Activated naive CD4-positive, alpha-beta T cell (primary cell): ENCODE measurements at regions not wholly inside any gene's neighbourhood (a gene's known extent, or its start where the extent isn't known, plus 50 kb on each side); places are given as distances from the start of the nearest gene placed in this dataset.
"Not testable (repeated sequence)": the region's sequence is repeated elsewhere in the genome, so short reads cannot be mapped to it uniquely, and the experiment has no call there.

Experiments
- DNase-seq, 4 experiments: peaks; one replicate each; lab custom pipeline; 2025; lab: John Stamatoyannopoulos, UW

DNA sequence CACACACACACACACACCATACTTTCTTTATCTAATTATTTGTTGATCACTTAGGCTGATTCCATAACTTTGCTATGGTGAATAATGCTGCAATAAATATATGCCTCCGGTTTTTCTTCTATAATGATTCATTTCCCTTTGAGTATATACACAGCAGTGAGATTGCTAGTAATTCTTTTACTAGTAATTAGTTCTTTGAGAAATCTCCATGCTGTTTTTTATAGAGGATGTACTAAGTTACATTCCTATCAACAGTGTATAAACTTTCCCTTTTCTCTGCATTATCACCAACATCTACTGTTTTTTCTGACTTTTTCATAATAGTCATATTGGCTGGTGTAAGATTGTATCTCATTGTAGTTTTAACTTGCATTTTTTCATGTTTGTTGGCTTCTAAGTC, 1405.1 kb downstream of the PCDH9 start:
- no peak for DNase-seq

DNA sequence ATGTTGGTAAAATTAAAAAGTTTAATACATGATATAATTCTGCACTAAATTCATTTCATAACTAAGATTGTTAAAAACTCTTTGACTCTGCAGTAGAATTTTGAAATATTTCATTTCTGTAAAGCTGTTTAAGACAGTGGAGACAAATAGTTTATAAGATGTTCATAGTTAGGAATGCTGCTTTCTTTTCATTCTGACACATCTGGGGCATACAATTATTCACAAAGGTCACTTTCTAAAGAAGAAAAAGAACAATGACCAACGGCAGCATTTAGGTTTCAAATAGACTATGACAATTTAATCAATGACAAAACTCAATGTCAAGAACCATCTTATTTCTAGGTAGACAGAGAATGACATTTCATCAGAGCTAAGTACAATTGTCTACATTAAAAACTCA, 1422.1 kb downstream of the PCDH9 start:
- no peak for DNase-seq

DNA sequence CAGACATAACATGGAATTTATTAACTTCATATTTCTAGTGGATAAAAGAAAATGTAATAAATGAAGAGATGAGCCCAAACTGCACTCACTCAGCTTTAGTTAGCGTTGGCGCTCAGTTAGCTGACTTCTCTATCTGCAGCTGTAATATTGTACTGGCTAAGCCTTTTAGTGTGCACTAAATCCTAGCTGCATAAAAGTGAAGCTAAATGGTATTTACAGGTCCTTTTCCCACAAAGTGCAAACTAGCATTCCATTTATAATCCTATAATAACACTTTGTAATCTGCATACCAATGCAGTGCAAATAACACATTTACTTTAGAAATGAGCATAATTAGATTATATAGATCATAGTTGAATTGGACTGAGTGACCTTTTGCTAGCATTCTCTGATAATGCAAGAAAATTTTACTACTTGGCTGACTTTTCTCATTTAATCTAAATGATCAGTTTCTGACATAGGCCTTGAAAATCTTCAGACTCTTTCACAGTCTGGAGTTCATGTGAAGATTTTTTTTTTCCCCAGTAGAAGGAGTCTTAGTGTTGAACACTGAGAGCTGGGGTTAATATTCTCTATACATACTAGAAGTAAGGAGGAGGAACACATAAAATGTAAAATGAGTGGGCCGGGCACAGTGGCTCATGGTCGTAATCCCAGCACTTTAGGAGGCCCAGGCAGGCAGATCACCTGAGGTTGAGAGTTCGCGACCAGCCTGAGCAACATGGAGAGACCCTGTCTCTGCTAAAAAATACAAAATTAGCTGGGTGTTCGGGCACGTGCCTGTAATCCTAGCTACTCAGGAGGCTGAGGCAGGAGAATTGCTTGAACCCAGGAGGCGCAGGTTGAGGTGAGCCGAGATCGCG, 1426.4 kb downstream of the PCDH9 start:
- DNase-seq: no peak

DNA sequence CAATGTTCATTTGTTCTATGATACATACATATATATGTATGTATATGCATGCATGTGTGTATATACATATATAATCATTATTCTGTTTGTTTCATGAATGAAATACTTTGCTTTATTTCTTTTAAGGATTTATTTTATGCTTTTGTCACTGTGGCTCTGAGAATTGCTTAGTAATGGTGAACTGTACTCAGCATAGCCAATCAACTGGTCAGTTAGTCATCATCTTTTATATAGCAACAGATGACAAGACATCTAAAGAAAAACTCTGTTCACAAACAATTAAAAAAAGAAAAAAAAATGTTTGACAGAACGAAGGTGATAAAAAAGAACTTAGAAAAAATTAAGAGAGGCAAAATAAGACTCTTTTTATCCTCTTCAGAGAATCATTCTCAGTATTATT, 1440.3 kb downstream of the PCDH9 start:
- no peak for DNase-seq

DNA sequence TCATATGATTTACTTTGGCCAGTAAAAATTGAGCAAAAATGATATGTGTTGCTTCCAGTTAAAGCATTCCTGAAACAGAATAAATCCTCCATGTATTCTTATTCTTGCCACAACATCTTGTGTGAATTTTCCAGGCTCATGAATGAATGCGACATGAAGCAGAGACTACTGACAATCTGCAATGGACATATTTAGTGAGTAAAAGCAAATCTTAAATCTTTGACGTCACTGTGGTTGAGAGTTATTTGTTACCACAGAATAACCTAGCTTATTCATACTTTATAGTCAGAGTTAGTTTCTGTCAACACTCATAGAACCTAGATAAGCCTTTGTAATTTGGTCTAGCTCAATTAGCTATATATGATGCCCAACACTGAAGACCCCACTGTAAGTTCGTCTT, 1443.1 kb downstream of the PCDH9 start:
- no peak for DNase-seq

DNA sequence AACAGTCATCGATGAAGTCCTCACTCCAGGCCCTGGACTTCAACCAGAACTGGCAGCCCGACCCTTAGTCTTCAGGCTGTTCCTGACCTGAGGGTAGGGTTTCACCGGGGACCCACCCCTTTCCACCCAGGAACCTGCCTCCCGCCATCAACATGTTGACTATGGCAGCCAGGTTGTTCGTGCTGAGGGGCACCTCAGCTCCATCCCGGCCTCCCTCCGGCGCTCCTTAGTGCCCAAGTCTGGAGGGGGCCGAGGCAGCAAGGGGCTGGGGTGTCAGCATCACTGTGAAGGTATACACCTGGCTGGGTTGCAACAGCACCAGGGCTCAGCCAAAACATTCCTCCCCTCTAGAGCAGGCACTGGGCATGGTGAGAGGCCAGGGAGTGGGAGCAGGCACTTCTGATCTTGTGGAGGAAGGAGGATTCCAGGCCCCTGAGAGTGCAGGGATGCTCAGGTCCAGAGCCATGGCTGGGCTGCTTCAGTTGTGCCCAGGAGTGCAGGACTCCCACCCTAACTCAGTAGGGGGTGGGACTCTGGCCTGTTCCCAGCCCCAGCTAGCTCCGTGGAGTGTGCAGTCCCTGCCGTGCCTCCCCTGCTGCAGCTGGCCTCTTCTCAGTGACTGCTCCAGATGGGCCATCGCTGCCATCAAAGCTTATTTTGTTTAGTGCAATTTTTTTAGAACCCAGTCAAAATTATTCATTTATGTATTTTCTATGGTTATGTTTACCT, 1445.9 kb downstream of the PCDH9 start:
- DNase-seq: no peak

DNA sequence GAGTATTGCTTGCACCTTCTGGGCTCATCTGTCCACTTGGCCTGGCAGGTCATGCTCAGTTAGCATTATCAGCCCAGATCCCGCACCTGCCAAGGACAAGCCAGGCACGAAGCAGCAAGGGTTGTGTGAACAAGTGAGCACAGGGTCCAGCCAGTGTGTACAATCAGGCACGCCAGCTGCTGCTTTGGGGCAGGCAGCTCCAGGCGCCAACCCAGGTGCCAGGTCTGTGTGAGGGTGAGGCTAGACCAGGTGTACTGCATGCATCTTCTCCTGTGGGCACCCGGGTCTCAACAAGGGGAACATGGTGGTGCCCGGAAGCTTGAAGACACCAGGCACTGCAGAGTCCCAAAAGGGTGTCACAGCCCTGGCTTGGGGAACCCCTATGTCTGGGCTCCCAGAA, 1446.8 kb downstream of the PCDH9 start:
- DNase-seq: no peak

DNA sequence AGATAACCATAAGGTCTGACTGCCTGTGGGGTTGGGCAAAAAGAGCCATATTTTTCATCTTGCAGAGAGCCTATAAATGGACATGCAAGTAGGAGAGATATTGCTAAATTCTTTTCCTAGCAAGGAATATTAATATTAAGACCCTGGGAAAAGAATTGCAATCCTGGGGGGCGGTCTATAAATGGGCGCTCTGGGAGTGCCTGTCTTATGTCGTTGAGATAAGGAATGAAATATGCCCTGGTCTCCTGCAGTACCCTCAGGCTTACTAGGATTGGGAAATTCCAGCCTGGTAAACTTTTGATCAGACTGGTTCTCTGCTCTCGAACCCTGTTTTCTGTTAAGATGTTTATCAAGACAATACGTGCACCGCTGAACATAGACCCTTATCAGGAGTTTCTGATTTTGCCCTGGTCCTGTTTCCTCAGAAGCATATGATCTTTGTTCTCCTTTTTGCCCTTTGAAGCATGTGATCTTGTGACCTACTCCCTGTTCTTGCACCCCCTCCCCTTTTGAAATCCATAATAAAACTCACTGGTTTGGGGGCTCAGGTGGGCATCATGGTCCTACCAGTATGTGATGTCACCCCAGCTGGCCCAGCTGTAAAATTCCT, 1458.3 kb downstream of the PCDH9 start:
- not testable (repeated sequence) for DNase-seq

DNA sequence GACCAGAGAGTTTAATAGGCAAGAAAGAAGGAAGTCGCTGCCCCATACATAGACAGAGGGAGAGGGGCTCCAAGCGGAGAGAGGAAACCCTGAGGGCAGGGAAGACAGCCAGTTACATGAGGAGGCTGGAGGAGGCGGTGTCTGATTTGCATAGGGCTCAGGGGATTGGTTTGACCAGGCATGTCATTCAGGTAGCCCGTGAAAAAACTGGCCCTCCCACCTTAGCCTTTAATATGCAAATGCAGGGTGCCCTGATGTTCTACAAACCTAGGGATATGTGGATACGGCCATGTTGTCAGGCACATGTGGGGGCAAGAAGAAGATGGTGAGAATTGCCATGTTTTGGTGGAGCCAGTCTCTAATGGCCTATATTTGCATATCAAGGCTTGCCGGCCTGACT, 1461.6 kb downstream of the PCDH9 start:
- no peak for DNase-seq

DNA sequence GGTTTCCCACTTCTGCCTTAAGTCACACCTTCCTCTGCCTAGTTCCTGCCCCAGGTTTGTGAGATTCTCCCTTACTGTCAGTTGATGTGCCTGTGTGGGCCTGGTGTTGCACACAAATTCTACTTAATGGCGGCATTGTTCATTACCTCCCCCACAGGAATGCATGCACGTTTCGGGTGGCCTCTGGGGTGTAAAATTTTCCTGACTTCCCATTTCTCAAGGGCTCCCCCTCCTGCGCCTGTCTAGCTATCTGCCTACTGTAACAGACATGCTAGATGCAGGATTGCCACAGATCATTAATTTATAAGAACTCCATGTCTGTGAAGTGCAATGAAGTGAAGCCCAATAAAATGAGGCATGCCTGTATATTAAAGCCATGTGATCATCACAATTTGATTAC, 1466.3 kb downstream of the PCDH9 start:
- DNase-seq: no peak

DNA sequence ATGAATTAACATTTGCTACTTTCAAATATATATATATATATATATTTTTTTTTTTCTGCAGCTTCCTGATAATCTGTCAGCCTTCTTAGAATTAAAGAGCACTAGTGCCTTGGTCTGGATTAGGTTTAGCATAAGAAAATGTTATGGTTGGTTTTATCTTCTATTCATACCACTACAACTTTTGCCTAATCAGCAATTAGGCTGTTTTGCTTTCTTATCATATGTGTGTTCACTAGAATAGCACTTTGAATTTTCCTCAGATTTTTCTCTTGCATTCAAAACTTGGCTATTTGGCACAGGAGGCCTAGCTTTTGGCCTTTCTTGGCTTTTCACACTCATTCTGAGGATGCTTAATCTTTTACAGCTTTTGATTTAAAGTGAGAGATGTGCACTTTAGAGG, 1468.1 kb downstream of the PCDH9 start:
- no peak for DNase-seq

DNA sequence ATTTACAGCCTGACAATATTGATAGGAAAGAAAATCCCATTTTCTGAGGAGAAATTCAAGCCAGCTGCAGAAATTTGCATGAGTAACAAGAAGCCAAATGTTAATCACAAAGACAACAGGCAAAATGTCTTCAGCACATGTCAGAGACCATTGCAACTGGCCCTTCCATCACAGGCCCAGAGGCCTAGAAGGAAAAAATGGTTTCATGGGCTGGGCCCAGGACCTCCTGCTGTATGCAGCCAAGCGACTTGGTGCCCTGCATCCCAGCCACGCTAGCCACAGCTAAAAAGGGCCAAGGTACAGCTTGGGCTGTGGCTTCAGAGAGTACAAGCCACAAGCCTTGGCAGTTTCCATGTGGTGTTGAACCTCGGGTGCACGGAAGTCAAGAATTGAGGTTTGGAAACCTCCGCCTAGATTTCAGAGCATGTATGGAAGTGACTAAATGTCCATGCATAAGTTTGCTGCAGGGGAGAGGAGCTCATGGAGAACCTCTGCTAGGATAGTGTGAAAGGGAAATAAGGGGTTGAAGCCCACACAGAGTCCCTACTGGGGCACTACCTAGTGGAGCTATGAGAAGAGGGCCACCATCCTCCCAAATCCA, 1474.0 kb downstream of the PCDH9 start:
- DNase-seq: no peak

DNA sequence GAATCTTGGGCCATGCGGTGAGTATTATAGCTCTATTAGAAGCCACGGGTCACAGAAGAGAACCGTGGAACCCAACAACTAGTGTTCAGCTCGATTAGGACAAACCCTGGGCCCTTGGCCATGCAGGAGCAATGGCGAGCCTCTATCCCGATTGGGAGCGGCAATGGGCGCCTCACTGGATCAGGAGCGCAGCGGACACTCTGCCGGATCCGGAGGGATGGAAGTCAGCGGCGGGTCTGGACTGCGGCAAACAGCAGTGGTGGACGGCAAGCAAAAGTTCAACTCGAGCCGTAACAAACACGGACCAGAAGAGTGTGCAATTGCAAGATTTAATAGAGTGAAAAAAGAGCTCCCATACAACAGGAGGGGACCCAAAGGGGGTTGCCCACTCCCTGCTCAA, 1481.9 kb downstream of the PCDH9 start:
- DNase-seq: no peak

DNA sequence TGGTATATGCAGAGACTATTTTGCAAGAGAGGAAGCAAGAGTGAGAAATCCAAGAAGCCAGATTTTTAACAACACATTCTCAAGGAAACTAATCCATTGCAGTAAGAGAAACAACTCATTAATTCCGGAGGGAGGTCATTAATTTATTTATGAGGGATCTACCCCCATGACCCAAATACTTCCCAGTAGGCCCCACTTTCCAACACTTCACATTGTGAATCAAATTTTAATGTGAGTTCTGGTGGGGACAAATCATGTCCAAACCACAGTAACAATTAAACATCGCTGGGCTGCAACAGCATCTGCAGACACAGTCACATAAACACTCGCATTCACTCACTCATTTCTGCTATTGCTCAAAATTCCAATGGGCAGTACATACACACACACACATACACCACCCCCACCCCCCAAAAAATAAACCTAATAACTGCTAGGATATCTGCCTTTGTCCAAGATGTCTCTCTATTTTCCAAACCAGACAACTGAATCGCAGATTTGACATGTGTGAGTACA, 1483.7 kb downstream of the PCDH9 start:
- DNase-seq: no peak

DNA sequence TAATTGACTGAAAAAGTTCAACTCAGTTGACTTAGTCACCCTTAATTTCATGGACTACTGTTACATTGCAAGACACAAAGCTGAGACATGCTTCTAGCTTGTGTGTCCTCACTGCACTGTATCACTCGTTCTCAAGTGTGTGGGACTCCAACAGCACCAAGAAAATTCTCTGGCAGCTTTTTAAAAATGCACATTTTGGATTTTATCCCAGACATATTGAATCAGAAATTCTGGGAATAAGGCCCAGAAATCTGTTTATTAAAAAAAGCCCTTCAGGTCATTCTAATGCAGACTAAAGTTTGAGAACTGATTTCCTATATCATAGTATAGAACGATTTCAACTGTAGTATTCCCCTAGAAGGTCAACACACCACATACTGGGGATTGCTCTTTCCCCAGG, 1485.3 kb downstream of the PCDH9 start:
- no peak for DNase-seq

DNA sequence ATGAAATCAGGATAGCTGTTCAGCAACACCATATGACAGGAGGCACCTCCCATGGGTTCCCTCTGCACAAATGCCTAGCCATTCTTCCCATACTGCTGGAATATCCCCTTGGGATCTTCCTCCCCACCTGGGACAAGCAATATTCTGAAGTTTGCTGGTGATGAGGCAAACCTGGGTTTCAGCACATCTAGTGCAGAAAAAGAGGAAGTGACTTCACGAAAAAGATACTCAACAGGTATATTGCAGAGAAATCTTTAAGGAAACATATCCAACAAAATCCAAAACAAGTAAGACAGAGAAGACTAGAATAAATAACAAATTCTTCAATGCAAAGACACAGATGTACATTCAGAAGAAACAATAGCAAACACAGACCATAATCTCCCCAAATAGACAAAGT, 1497.0 kb downstream of the PCDH9 start:
- DNase-seq: no peak

DNA sequence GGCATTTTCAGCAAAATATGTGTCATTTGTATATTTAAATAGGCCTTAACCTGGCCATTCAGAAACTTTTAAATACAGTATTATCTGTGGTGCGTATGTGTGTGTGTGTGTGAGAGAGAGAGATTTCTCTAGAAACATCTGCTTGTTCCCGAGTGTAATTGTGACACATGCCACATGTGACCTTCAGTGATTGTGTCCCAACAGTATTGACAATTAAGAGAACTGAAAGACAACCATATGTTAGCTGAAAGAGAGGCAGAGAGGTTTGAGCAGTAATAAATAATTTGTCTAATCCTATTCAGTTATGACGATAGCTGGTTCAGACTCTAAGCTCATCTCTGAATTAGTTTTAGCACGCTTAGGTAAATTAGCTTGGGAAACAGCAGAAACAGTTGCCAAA, 1503.1 kb downstream of the PCDH9 start:
- DNase-seq: no peak

DNA sequence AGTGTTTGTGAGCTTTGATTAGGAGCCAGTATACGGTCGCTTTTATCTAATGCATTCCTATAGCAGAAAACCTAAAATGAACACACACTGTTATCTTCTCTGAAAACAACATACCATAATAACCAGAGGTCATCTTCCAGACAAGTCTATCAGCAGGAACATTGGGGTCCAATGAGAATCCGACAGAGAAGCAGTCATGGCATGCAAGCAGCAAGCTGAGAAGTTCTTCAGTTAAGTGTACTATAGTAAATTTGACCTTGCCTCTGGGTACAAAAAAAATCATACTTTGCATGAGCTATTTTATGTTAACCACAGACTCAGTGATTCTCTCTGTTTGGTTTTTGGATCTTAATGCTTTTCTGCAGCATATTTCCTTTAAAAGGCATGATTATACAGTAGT, 1505.1 kb downstream of the PCDH9 start:
- no peak for DNase-seq

DNA sequence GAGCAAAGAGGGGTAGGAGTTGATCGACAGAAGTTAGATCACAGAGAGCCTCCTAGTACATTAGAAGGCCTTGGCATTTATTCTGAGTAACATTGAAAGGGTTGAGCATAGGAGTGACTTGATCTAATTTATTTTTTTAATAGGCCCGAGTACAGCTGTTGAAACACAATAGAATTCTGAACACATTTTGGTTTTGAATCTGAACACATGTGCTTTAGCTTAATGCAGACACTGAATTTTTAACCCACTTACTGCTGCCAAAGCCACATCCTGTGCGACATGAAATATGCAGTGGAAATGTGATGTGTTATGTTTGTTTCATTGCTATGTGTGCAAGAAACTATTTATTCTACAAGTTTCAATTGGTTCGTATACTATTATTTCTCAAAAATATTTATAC, 1505.9 kb downstream of the PCDH9 start:
- peak in 1 of 4 experiments; percentile 0 for DNase-seq

DNA sequence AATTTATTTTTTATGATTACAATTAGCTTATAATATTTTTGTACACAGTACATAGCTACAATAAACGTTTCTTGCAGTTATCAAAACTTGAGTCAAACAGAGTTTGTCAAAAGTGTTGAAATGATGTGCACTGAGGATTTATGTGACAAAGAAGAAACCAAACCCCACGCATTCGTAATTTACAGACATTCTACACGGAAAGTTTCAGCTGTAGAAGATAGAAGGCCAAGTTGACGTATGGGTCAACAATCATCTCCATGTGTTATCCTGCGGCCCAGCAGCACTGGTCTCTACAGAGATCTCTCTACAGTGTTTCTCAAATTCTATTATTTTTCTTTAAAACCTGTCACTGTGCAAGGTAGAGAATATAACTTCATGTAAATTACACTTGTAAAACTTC, 1507.6 kb downstream of the PCDH9 start:
- DNase-seq: no peak

DNA sequence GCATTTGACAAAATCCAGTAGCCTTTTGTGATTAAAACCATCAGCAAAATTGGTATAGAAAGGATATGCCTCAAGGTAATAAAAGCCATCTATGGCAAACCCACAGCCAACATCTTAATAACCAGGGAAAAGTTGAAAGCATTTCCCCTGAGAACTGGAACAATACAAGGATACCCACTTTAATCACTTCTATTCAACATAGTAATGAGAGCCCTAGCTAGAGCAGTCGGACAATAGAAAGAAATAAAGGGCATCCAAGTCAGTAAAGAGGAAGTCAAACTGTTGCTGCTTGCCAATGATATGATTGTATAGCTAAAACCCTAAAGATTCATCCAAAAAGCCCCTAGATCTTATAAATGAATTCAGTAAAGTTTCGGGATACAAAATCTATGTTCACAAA, 1510.3 kb downstream of the PCDH9 start:
- no peak for DNase-seq

DNA sequence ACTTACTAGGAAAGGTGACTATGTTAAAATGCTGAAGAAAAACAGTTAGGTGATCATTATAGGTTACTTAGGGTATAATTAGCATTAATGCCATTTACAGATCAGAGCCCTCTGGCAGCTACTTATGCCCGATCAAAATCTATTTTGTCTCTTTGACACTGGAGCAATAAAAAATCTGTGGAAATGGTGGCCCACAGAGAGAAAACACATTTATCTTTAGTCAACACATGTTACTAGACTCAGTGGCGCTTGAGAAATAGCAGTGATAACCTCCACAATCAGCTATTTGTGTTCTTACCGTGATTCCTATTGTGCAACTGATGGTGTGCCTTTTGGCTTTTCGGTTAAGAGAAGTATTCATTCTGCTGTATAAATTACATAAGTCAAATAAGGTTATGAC, 1519.6 kb downstream of the PCDH9 start:
- no peak for DNase-seq

DNA sequence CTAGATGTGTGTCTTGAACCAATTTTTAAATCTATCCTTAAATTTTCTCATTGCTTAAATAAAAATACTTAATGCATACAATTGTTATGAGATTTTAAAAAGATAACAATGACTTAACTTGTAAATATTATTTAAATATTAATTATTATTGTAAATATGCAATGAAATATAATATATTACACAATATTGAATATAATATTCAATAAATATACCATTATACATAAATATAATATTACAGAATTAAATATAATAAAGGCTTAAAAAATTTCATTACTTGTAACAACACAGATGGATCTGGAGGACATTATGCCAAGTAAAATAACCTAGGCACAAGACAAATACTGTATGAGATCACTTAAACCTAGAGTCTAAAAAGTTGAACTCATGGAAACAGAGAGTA, 1532.3 kb downstream of the PCDH9 start:
- no peak for DNase-seq
